Endothelial cell of umbilical vein (primary cell): ENCODE measurements at regions not wholly inside any gene's neighbourhood (a gene's known extent, or its start where the extent isn't known, plus 50 kb on each side); places are given as distances from the start of the nearest gene placed in this dataset.

Experiments used
- BruUV-seq: library from RNA; stranded (reverse); fragments of 400-500 nt; replicated peaks from 2 replicates; lab custom pipeline; 2021; lab: Mats Ljungman, UMichigan
- CTCF ChIA-PET: fragments of 300-600, 350-600 bp; sonication (Branson Sonifier 250); formaldehyde crosslinking; loops from one replicate; lab custom pipeline; 2021; ENCODE audit warnings: antibody characterized with exemption, inconsistent platforms; lab: Charles Lee
- POLR2A ChIA-PET: fragments of 300-600, 350-600 bp; sonication (Branson Sonifier 250); formaldehyde crosslinking; loops from one replicate; lab custom pipeline; 2021; ENCODE audit warnings: antibody characterized with exemption, inconsistent platforms; lab: Charles Lee
- DNase-seq: peaks from one replicate; pipeline ENCODE4 v3.0.0-alpha.2; 2011; ENCODE audit warnings: low read depth, low spot score
- FAIRE-seq: peaks from 2 replicates; lab custom pipeline; 2011; peaks lifted over from hg19 to GRCh38; lab: Jason Lieb, UNC
- H2AFZ ChIP-seq: 2 replicates; pipeline ENCODE4 v1.6.0; 2012; ENCODE audit warnings: low read depth, low read length, control low read depth, inconsistent platforms
- H3K27ac ChIP-seq: 2 replicates; pipeline ENCODE4 v1.5.1; 2011; ENCODE audit warnings: low read depth, mild to moderate bottlenecking, control low read depth, low read length, moderate library complexity; ENCODE audit not compliant: insufficient read depth
- H3K27me3 ChIP-seq, 2 experiments: 2 replicates each; pipeline versions ENCODE4 v1.6.0 to v1.6.1; 2011; ENCODE audit warnings: low read length in 2 of 2, mixed read lengths in 1 of 2; ENCODE audit not compliant: control insufficient read depth in 2 of 2, insufficient read depth in 2 of 2
- H3K36me3 ChIP-seq, 2 experiments: 2 replicates in 1 of 2; 3 replicates in 1 of 2; pipeline ENCODE4 v1.5.1; 2011; ENCODE audit warnings: low read length in 2 of 2, mild to moderate bottlenecking in 1 of 2, moderate library complexity in 1 of 2; ENCODE audit not compliant: control insufficient read depth in 2 of 2, insufficient read depth in 2 of 2; ENCODE audit errors: extremely low read depth in 1 of 2
- H3K4me1 ChIP-seq: 3 replicates; pipeline ENCODE4 v1.5.1; 2011; ENCODE audit warnings: mild to moderate bottlenecking, low read length; ENCODE audit not compliant: control insufficient read depth, insufficient read depth; ENCODE audit errors: extremely low read depth
- H3K4me2 ChIP-seq: 2 replicates; pipeline ENCODE4 v1.6.1; 2011; ENCODE audit warnings: low read length, control low read depth, mixed read lengths; ENCODE audit not compliant: insufficient read depth
- H3K4me3 ChIP-seq, 3 experiments: fragments of 200-600 bp in 1 of 3; sonication (generic), shearing (Covaris generic) in 1 of 3; replicated peaks in 1 of 3; 2 replicates each; pipeline ENCODE4 v1.5.1; 2011 to 2016; ENCODE audit warnings: control low read depth in 3 of 3, low read length in 3 of 3, mild to moderate bottlenecking in 2 of 3, inconsistent platforms in 1 of 3, low read depth in 1 of 3, moderate library complexity in 1 of 3; ENCODE audit not compliant: insufficient read depth in 1 of 3
- H3K79me2 ChIP-seq: 2 replicates; pipeline ENCODE4 v1.6.0; 2012; ENCODE audit warnings: low read length, inconsistent platforms; ENCODE audit not compliant: control insufficient read depth, insufficient read depth
- H3K9ac ChIP-seq: replicated peaks from 2 replicates; pipeline ENCODE3; 2011; ENCODE audit warnings: low read length, control low read depth; ENCODE audit not compliant: insufficient read depth; ENCODE audit errors: extremely low read depth
- H3K9me1 ChIP-seq: replicated peaks from 3 replicates; pipeline ENCODE4 v1.6.0; 2011; ENCODE audit warnings: mild to moderate bottlenecking, low read length; ENCODE audit not compliant: control insufficient read depth, insufficient read depth; ENCODE audit errors: extremely low read depth
- H3K9me3 ChIP-seq: replicated peaks from 2 replicates; pipeline ENCODE4 v1.5.1; 2012; ENCODE audit warnings: low read length, inconsistent platforms; ENCODE audit not compliant: control insufficient read depth, insufficient read depth
- H4K20me1 ChIP-seq: replicated peaks from 2 replicates; pipeline ENCODE3; 2011; ENCODE audit warnings: mild to moderate bottlenecking, low read length; ENCODE audit not compliant: control insufficient read depth, insufficient read depth; ENCODE audit errors: extremely low read depth
- CTCF ChIP-seq, 2 donors: IDR thresholded peaks; 1 replicate in 1 of 2; 2 replicates in 1 of 2; pipeline ENCODE4 v1.5.1; 2011; ENCODE audit warnings: low read length in 2 of 2, mild to moderate bottlenecking in 2 of 2, moderate library complexity in 2 of 2, control low read depth in 1 of 2, inconsistent platforms in 1 of 2, low read depth in 1 of 2; ENCODE audit not compliant: insufficient read depth in 1 of 2; ENCODE audit errors: extremely low read depth in 1 of 2
- EZH2 ChIP-seq: IDR thresholded peaks from 2 replicates; pipeline ENCODE4 v1.6.1; 2012; ENCODE audit warnings: borderline replicate concordance, low read depth, mild to moderate bottlenecking, moderate library complexity, low read length, inconsistent platforms; ENCODE audit not compliant: severe bottlenecking
- FOS ChIP-seq: IDR thresholded peaks from 2 replicates; pipeline ENCODE4 v1.6.1; 2011; ENCODE audit warnings: mild to moderate bottlenecking, low read length, moderate library complexity, borderline replicate concordance; ENCODE audit not compliant: insufficient read depth
- GATA2 ChIP-seq: IDR thresholded peaks from 2 replicates; pipeline ENCODE4 v1.7.0; 2011; ENCODE audit warnings: low read depth, mild to moderate bottlenecking, moderate library complexity, mixed read lengths, low read length; ENCODE audit not compliant: insufficient read length, insufficient read depth
- JUN ChIP-seq: IDR thresholded peaks from 2 replicates; pipeline ENCODE4 v1.6.1; 2011; ENCODE audit warnings: borderline replicate concordance, low read depth; ENCODE audit not compliant: insufficient read length, insufficient read depth
- MAX ChIP-seq: IDR thresholded peaks from 2 replicates; pipeline ENCODE4 v1.6.1; 2011; ENCODE audit not compliant: insufficient read depth, insufficient read length
- MYC ChIP-seq: IDR thresholded peaks from one replicate; pipeline ENCODE4 v1.6.1; 2011; ENCODE audit warnings: mild to moderate bottlenecking, low read depth, low read length
- POLR2A ChIP-seq: IDR thresholded peaks from 2 replicates; pipeline ENCODE4 v1.6.1; 2012; ENCODE audit warnings: low read depth, mild to moderate bottlenecking, control low read depth, low read length
- POLR2AphosphoS5 ChIP-seq: IDR thresholded peaks from 2 replicates; pipeline ENCODE4 v1.6.1; 2012; ENCODE audit warnings: low read depth, mild to moderate bottlenecking, control low read depth, low read length, moderate library complexity; ENCODE audit not compliant: insufficient read depth
- dilution Hi-C: fragments of 300-500 bp; cut with MboI; formaldehyde crosslinking; loops from one replicate; pipeline ENCODE4 v1.15.0; 2019; ENCODE audit warnings: low sequenced_read_pairs; ENCODE audit not compliant: extremely low pct_ligation_motif_present
- intact Hi-C: fragments of 100-400 bp; cut with micrococcal nuclease; formaldehyde crosslinking; loops from one replicate; pipeline ENCODE4 v1.10.0; 2022

DNA sequence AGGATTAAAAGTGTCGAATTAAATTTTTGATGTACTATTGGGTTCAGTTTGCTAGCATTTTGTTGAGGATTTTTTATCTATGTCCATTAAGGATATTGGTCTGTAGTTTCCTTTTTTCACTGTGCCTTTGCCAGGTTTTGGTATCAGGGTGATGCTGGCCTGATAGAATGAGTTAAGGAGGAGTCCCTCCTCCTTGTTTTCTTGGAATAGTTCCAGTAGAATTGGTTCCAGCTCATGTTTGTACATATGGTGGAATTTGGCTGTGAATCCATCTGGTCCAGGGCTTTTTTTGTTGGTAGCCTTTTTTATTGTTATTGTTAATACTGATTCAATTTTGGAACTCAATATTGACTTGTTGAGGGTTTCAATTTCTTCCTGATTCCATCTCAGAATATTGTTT, 141.8 kb downstream of the SIM1 start:
- dilution Hi-C loops: no loop called here
- no peak for TF ChIP-seq MAX
- no peak for TF ChIP-seq MYC
- TF ChIP-seq FOS: no peak
- no peak for TF ChIP-seq POLR2AphosphoS5
- no peak for TF ChIP-seq POLR2A
- TF ChIP-seq CTCF (IDR thresholded peaks at IDR 0.05; ENCODE audit: extremely low read depth in 1 of 2, insufficient read depth in 1 of 2, low read depth in 1 of 2, low read length in 2 of 2): no peak
- H4K20me1 ChIP-seq: no peaks in the 10 kb centered on the region
- H3K36me3 ChIP-seq: no peaks in the 10 kb centered on the region
- no peak for DNase-seq
- intact Hi-C loops: no loop called here
- H3K27me3 ChIP-seq: no peaks in the 10 kb centered on the region
- H3K9me1 ChIP-seq: no peaks in the 10 kb centered on the region
- POLR2A ChIA-PET: no interaction called here
- H2AFZ ChIP-seq: no peak overlapping the region
- no TSS peak for BruUV-seq
- peaks cover 2% of the 10 kb centered on the region for H3K4me1 ChIP-seq
- no peaks in the 10 kb centered on the region for H3K79me2 ChIP-seq
- no peak overlapping the region for H3K4me2 ChIP-seq
- H3K4me3 ChIP-seq: no peak overlapping the region
- FAIRE-seq: no peak
- no peaks in the 10 kb centered on the region for H3K9me3 ChIP-seq
- CTCF ChIA-PET: interaction anchor here (1.2 kb wide), 1 partner anchor 9 kb away, joined by 3 read pairs; no protein-coding TSS in a partner anchor
- no peak overlapping the region for H3K9ac ChIP-seq
- no peak overlapping the region for H3K27ac ChIP-seq

DNA sequence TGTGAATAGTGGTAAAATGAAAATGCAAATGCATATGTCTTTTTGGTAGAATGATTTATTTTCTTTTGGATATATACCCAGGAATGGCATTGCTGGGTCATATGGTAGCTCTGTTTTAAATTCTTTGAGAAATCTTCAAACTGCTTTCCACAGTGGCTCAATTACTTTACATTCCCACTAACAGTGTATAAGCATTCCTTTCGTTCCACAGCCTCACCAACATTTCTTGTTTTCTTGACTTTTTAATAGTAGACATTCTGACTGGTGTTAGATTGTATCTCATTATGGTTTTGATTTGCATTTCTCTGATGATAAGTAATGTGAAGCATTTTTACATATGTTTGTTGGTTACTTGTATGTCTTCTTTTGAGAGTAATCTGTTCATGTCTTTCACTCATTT, 144.0 kb downstream of the SIM1 start:
- peaks cover 2% of the 10 kb centered on the region for H3K4me1 ChIP-seq
- POLR2A ChIA-PET: no interaction called here

More for the DNA sequence above, 144.0 kb downstream of the SIM1 start:
- no peaks in the 10 kb centered on the region for H3K9me1 ChIP-seq
- H3K36me3 ChIP-seq: no peaks in the 10 kb centered on the region
- H3K4me3 ChIP-seq: no peak overlapping the region
- FAIRE-seq (no peak), DNase-seq (no peak)
- H3K9ac ChIP-seq: no peak overlapping the region
- no peaks in the 10 kb centered on the region for H3K27me3 ChIP-seq
- H3K9me3 ChIP-seq: no peaks in the 10 kb centered on the region
- H3K27ac ChIP-seq: no peak overlapping the region
- no peaks in the 10 kb centered on the region for H4K20me1 ChIP-seq
- H3K79me2 ChIP-seq: no peaks in the 10 kb centered on the region
- H2AFZ ChIP-seq: no peak overlapping the region
- TF ChIP-seq POLR2AphosphoS5 (no peak), MAX (no peak), JUN (no peak), FOS (no peak), CTCF (IDR thresholded peaks at IDR 0.05; ENCODE audit: extremely low read depth in 1 of 2, insufficient read depth in 1 of 2, low read depth in 1 of 2, low read length in 2 of 2) (no peak), EZH2 (no peak), MYC (no peak), GATA2 (no peak), POLR2A (no peak)
- dilution Hi-C loops: no loop called here
- H3K4me2 ChIP-seq: no peak overlapping the region
- CTCF ChIA-PET: interaction anchor here (0.7 to 1.1 kb wide), 4 partner anchors 9 to 140 kb away, joined by 3 read pairs; no protein-coding TSS in a partner anchor
- intact Hi-C loops: no loop called here
- no TSS peak for BruUV-seq
